ENCODE measurements at regions not wholly inside any gene's neighbourhood (a gene's known extent, or its start where the extent isn't known, plus 50 kb on each side); places are given as distances from the start of the nearest gene placed in this dataset.

DNA sequence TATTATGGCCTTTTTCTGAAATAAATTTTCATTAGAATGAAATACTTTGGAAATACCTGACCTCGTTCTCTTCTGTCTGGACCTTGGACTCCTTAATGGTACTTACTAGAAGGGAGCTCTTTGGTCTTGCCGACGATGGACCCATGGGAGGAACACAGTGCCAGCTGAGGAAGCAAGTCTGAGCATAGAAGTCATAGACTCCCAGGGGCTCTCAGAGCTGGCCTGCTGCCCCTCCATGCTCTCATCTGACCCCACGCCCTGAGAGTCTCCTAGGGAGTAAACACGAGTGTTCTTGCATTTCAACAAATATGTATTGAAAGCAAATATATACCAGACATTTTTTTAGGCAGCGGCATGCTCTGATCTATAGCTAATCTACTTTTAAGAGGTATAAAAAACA, 87.8 kb downstream of the PLEKHG1 start:
- TF ChIP-seq SUZ12 (IDR thresholded peaks at IDR 0.05; ENCODE audit: extremely low read depth, insufficient read depth, insufficient read length), result no peak
- no peak for TF ChIP-seq ZNF274 (IDR thresholded peaks at IDR 0.05; ENCODE audit: low read depth, low read length)
